ENCODE measurements at regions not wholly inside any gene's neighbourhood (a gene's known extent, or its start where the extent isn't known, plus 50 kb on each side); places are given as distances from the start of the nearest gene placed in this dataset.
A peak's percentile ranks its signal among the peaks of the same experiment; 100 is the strongest.

GRCh38 chr13:22243469-22244163 is 572.7 kb downstream of the FGF9 start (continued):
- TF ChIP-seq REST (IDR thresholded peaks at IDR 0.05; ENCODE audit: unreplicated experiment) (no peak), STAT1 (IDR thresholded peaks at IDR 0.05; ENCODE audit: unreplicated experiment) (no peak), EZH2 (IDR thresholded peaks at IDR 0.05; ENCODE audit: low read depth, unreplicated experiment) (no peak), ZNF114 (CRISPR knock-in tag; IDR thresholded peaks at IDR 0.05) (no peak), POLR2AphosphoS5 (IDR thresholded peaks at IDR 0.05; ENCODE audit: low read depth) (no peak), CTCF (conservative IDR thresholded peaks at IDR 0.05; ENCODE audit: low read depth in 2 of 2) (no peak), NANOG (IDR thresholded peaks at IDR 0.05; ENCODE audit: borderline replicate concordance) (no peak), ZNF331 (CRISPR knock-in tag; IDR thresholded peaks at IDR 0.05; ENCODE audit: low read depth) (no peak), EZH2phosphoT487 (IDR thresholded peaks at IDR 0.05; ENCODE audit: unreplicated experiment) (no peak), CREB1 (CRISPR knock-in tag; IDR thresholded peaks at IDR 0.05; ENCODE audit: low read depth) (no peak)

GRCh38 chr13:22252281-22252830 is 581.5 kb downstream of the FGF9 start:
- no peak overlapping the region for H3K4me3 ChIP-seq
- H3K9me3 Mint-ChIP-seq: no peaks in the 10 kb centered on the region
- no peak overlapping the region for H3K4me3 Mint-ChIP-seq
- no peaks in the 10 kb centered on the region for H3K27me3 ChIP-seq (ENCODE audit: insufficient read depth)
- H3K4me1 Mint-ChIP-seq: no peaks in the 10 kb centered on the region
- no peaks in the 10 kb centered on the region for H3K79me2 ChIP-seq (replicated peaks; ENCODE audit: insufficient read depth)
- DNase-seq (ENCODE audit: low spot score) (no peak), ATAC-seq (peak; percentile 34; the same call in 2 of the 3 replicates)
- H3K36me3 Mint-ChIP-seq (ENCODE audit: low read depth): no peaks in the 10 kb centered on the region
- H3K27ac Mint-ChIP-seq: no peak overlapping the region
- H3F3A ChIP-seq (replicated peaks; ENCODE audit: low read depth): no peaks in the 10 kb centered on the region
- H3K4me2 ChIP-seq: no peak overlapping the region
- H3K36me3 ChIP-seq (ENCODE audit: insufficient read depth): no peaks in the 10 kb centered on the region
- no peaks in the 10 kb centered on the region for H3K9me2 ChIP-seq (ENCODE audit: insufficient read depth)
- H3K27me3 Mint-ChIP-seq (ENCODE audit: insufficient read depth, low read depth, poor library complexity): peaks cover 2% of the 10 kb centered on the region
- H4K20me1 ChIP-seq (replicated peaks; ENCODE audit: insufficient read depth): no peaks in the 10 kb centered on the region
- no peak overlapping the region for H2AFZ ChIP-seq
- H3K4me1 ChIP-seq (ENCODE audit: insufficient read depth): no peaks in the 10 kb centered on the region
- no peak overlapping the region for H3K27ac ChIP-seq (ENCODE audit: low read depth)
- no peak for TF ChIP-seq NANOG (IDR thresholded peaks at IDR 0.05; ENCODE audit: borderline replicate concordance)
- no peak for TF ChIP-seq ETS1 (IDR thresholded peaks at IDR 0.05)
- no peak for TF ChIP-seq REST (IDR thresholded peaks at IDR 0.05; ENCODE audit: unreplicated experiment)
- no peak for TF ChIP-seq ZNF114 (CRISPR knock-in tag; IDR thresholded peaks at IDR 0.05)
- TF ChIP-seq POLR2AphosphoS5 (IDR thresholded peaks at IDR 0.05; ENCODE audit: low read depth): no peak
- no peak for TF ChIP-seq CTCF (conservative IDR thresholded peaks at IDR 0.05; ENCODE audit: low read depth in 2 of 2)
- TF ChIP-seq EZH2 (IDR thresholded peaks at IDR 0.05; ENCODE audit: low read depth, unreplicated experiment): no peak

All from GM23338 (cell line).